ENCODE measurements at regions not wholly inside any gene's neighbourhood (a gene's known extent, or its start where the extent isn't known, plus 50 kb on each side); places are given as distances from the start of the nearest gene placed in this dataset.
A peak's percentile ranks its signal among the peaks of the same experiment; 100 is the strongest.

GRCh38 chr3:106342386-106342785 is 473.6 kb upstream of the CBLB start:
- Histone ChIP-seq H3K4me3 (ENCODE audit: low read depth, low read length, poor library complexity, severe bottlenecking) (no peak overlapping the region), H3K9me2 (ENCODE audit: low read depth, low read length) (no peaks in the 10 kb centered on the region), H3F3A (ENCODE audit: insufficient read depth, low read length) (no peaks in the 10 kb centered on the region), H3K9ac (ENCODE audit: low read length) (no peak overlapping the region), H3K9me3 (ENCODE audit: low read length) (no peaks in the 10 kb centered on the region), H3K27me3 (ENCODE audit: insufficient read depth, low read length) (no peaks in the 10 kb centered on the region), H4K20me1 (ENCODE audit: insufficient read depth, low read length) (no peaks in the 10 kb centered on the region), H3K4me2 (ENCODE audit: low read length) (no peak overlapping the region), H3K27ac (ENCODE audit: low read depth, low read length, poor library complexity, severe bottlenecking) (no peak overlapping the region), H3K36me3 (ENCODE audit: insufficient read depth, low read length) (no peaks in the 10 kb centered on the region), H2AFZ (ENCODE audit: low read length) (no peak overlapping the region), H3K4me1 (ENCODE audit: insufficient read depth, low read length, severe bottlenecking) (no peaks in the 10 kb centered on the region), H3K79me2 (ENCODE audit: insufficient read depth, low read length) (no peaks in the 10 kb centered on the region)
- no peak for TF ChIP-seq EZH2 (IDR thresholded peaks at IDR 0.05; ENCODE audit: borderline replicate concordance, low read length)

- Histone ChIP-seq H3K79me2 (ENCODE audit: insufficient read depth, low read length) (no peaks in the 10 kb centered on the region), H3K4me1 (ENCODE audit: insufficient read depth, low read length, severe bottlenecking) (no peaks in the 10 kb centered on the region), H3K9me3 (ENCODE audit: low read length) (no peaks in the 10 kb centered on the region), H3K9ac (ENCODE audit: low read length) (no peak overlapping the region), H3K4me3 (ENCODE audit: low read depth, low read length, poor library complexity, severe bottlenecking) (no peak overlapping the region), H3K36me3 (ENCODE audit: insufficient read depth, low read length) (no peaks in the 10 kb centered on the region), H3K9me2 (ENCODE audit: low read depth, low read length) (no peaks in the 10 kb centered on the region), H3K27me3 (ENCODE audit: insufficient read depth, low read length) (no peaks in the 10 kb centered on the region), H4K20me1 (ENCODE audit: insufficient read depth, low read length) (no peaks in the 10 kb centered on the region), H2AFZ (ENCODE audit: low read length) (no peak overlapping the region), H3K4me2 (ENCODE audit: low read length) (no peak overlapping the region), H3K27ac (ENCODE audit: low read depth, low read length, poor library complexity, severe bottlenecking) (no peak overlapping the region), H3F3A (ENCODE audit: insufficient read depth, low read length) (no peaks in the 10 kb centered on the region)
- TF ChIP-seq EZH2 (IDR thresholded peaks at IDR 0.05; ENCODE audit: borderline replicate concordance, low read length), result no peak
- TF ChIP-seq CTCF (IDR thresholded peaks at IDR 0.05; ENCODE audit: low read length), result no peak
These were observed 475.0 kb upstream of the CBLB start for GRCh38 chr3:106343811-106344210.

GRCh38 chr3:106345353-106346027 is 476.7 kb upstream of the CBLB start:
- no peaks in the 10 kb centered on the region for H3K9me2 ChIP-seq (ENCODE audit: low read depth, low read length)
- no peaks in the 10 kb centered on the region for H3K27me3 ChIP-seq (ENCODE audit: insufficient read depth, low read length)
- no peaks in the 10 kb centered on the region for H3K79me2 ChIP-seq (ENCODE audit: insufficient read depth, low read length)
- no peaks in the 10 kb centered on the region for H3F3A ChIP-seq (ENCODE audit: insufficient read depth, low read length)
- no peaks in the 10 kb centered on the region for H4K20me1 ChIP-seq (ENCODE audit: insufficient read depth, low read length)
- no peaks in the 10 kb centered on the region for H3K36me3 ChIP-seq (ENCODE audit: insufficient read depth, low read length)
- H3K4me3 ChIP-seq (ENCODE audit: low read depth, low read length, poor library complexity, severe bottlenecking), result no peak overlapping the region
- H3K27ac ChIP-seq (ENCODE audit: low read depth, low read length, poor library complexity, severe bottlenecking), result no peak overlapping the region
- H3K4me2 ChIP-seq (ENCODE audit: low read length), result no peak overlapping the region
- H3K9me3 ChIP-seq (ENCODE audit: low read length), result no peaks in the 10 kb centered on the region
- no peaks in the 10 kb centered on the region for H3K4me1 ChIP-seq (ENCODE audit: insufficient read depth, low read length, severe bottlenecking)
- TF ChIP-seq EZH2 (IDR thresholded peaks at IDR 0.05; ENCODE audit: borderline replicate concordance, low read length) (no peak), CTCF (IDR thresholded peaks at IDR 0.05; ENCODE audit: low read length) (no peak; the same call in 1 of the 2 replicates)
- H2AFZ ChIP-seq (ENCODE audit: low read length), result no peak overlapping the region
- no peak overlapping the region for H3K9ac ChIP-seq (ENCODE audit: low read length)

- Histone ChIP-seq H3K9me3 (ENCODE audit: low read length) (no peaks in the 10 kb centered on the region), H4K20me1 (ENCODE audit: insufficient read depth, low read length) (no peaks in the 10 kb centered on the region), H3K27me3 (ENCODE audit: insufficient read depth, low read length) (no peaks in the 10 kb centered on the region), H3K27ac (ENCODE audit: low read depth, low read length, poor library complexity, severe bottlenecking) (no peak overlapping the region), H3K4me3 (ENCODE audit: low read depth, low read length, poor library complexity, severe bottlenecking) (no peak overlapping the region), H3K4me1 (ENCODE audit: insufficient read depth, low read length, severe bottlenecking) (no peaks in the 10 kb centered on the region), H3K9me2 (ENCODE audit: low read depth, low read length) (no peaks in the 10 kb centered on the region), H3K79me2 (ENCODE audit: insufficient read depth, low read length) (no peaks in the 10 kb centered on the region), H3K36me3 (ENCODE audit: insufficient read depth, low read length) (no peaks in the 10 kb centered on the region), H2AFZ (ENCODE audit: low read length) (peak overlapping the region; percentile 42; the same call in 1 of the 2 replicates), H3K4me2 (ENCODE audit: low read length) (no peak overlapping the region), H3F3A (ENCODE audit: insufficient read depth, low read length) (no peaks in the 10 kb centered on the region), H3K9ac (ENCODE audit: low read length) (no peak overlapping the region)
- TF ChIP-seq EZH2 (IDR thresholded peaks at IDR 0.05; ENCODE audit: borderline replicate concordance, low read length) (no peak), CTCF (IDR thresholded peaks at IDR 0.05; ENCODE audit: low read length) (no peak)
These were observed 478.5 kb upstream of the CBLB start for GRCh38 chr3:106347350-106347749.

Measured in OCI-LY1 (cell line).